ENCODE measurements at regions not wholly inside any gene's neighbourhood (a gene's known extent, or its start where the extent isn't known, plus 50 kb on each side); places are given as distances from the start of the nearest gene placed in this dataset.

GRCh38 chr5:2586016-2586715 lies 165.3 kb downstream of the IRX2 start:
- TF ChIP-seq POLR2AphosphoS5 (IDR thresholded peaks at IDR 0.05) (no peak), POLR2A (IDR thresholded peaks at IDR 0.05) (no peak)
- TF ChIP-seq, protein P1, sequence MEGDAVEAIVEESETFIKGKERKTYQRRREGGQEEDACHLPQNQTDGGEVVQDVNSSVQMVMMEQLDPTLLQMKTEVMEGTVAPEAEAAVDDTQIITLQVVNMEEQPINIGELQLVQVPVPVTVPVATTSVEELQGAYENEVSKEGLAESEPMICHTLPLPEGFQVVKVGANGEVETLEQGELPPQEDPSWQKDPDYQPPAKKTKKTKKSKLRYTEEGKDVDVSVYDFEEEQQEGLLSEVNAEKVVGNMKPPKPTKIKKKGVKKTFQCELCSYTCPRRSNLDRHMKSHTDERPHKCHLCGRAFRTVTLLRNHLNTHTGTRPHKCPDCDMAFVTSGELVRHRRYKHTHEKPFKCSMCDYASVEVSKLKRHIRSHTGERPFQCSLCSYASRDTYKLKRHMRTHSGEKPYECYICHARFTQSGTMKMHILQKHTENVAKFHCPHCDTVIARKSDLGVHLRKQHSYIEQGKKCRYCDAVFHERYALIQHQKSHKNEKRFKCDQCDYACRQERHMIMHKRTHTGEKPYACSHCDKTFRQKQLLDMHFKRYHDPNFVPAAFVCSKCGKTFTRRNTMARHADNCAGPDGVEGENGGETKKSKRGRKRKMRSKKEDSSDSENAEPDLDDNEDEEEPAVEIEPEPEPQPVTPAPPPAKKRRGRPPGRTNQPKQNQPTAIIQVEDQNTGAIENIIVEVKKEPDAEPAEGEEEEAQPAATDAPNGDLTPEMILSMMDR (IDR thresholded peaks at IDR 0.05): no peak
- H3K4me1 ChIP-seq (replicated peaks): no peaks in the 10 kb centered on the region
- no peak overlapping the region for H3K4me3 ChIP-seq
- no peaks in the 10 kb centered on the region for H3K36me3 ChIP-seq
- WGBS: 93% methylated on average over 9 of the region's 9 CpGs
- H3K9me3 ChIP-seq: no peaks in the 10 kb centered on the region
- peaks cover 2% of the 10 kb centered on the region for H3K27me3 ChIP-seq (replicated peaks; ENCODE audit: insufficient read depth)
- intact Hi-C loops (cut with DNase I): no loop called here
- H3K27ac ChIP-seq: no peak overlapping the region
- no peak for DNase-seq (ENCODE audit: low spot score)

- intact Hi-C loops (cut with DNase I): no loop called here
- H3K27me3 ChIP-seq (replicated peaks; ENCODE audit: insufficient read depth): peaks cover 2% of the 10 kb centered on the region
- no peak overlapping the region for H3K4me3 ChIP-seq
- DNase-seq (ENCODE audit: low spot score): no peak
- H3K27ac ChIP-seq: no peak overlapping the region
- H3K36me3 ChIP-seq: no peaks in the 10 kb centered on the region
- H3K4me1 ChIP-seq (replicated peaks): no peaks in the 10 kb centered on the region
- no peak for TF ChIP-seq POLR2A (IDR thresholded peaks at IDR 0.05)
- TF ChIP-seq POLR2AphosphoS5 (IDR thresholded peaks at IDR 0.05): no peak
- TF ChIP-seq, protein P1 (IDR thresholded peaks at IDR 0.05): no peak
- 85% methylated on average over 3 of the region's 3 CpGs for WGBS
- no peaks in the 10 kb centered on the region for H3K9me3 ChIP-seq
Measured at GRCh38 chr5:2584579-2585269, 166.8 kb downstream of the IRX2 start.

DNA sequence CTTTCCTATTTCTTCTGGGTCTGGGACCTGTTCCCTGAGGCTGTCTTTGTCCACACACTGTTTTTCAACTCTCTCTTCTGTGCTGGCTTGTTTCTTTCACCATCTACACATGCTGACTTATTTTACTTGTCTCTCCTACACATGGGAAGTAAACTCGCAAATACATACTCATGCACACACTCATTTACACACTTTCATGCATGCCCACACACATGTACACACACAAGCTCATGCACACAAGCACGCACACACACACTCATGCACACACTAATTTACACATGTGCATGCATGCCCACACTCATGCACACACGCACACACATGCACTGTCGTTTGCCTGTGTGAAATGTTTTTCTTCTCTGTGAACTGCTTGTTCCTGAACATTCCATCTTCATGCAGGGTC lies 169.0 kb downstream of the IRX2 start:
- Histone ChIP-seq H3K27ac (no peak overlapping the region), H3K36me3 (no peaks in the 10 kb centered on the region), H3K9me3 (no peaks in the 10 kb centered on the region), H3K4me1 (replicated peaks) (no peaks in the 10 kb centered on the region), H3K27me3 (replicated peaks; ENCODE audit: insufficient read depth) (no peaks in the 10 kb centered on the region), H3K4me3 (no peak overlapping the region)
- DNase-seq (ENCODE audit: low spot score): no peak
- TF ChIP-seq, protein P1 (IDR thresholded peaks at IDR 0.05): no peak
- TF ChIP-seq POLR2AphosphoS5 (IDR thresholded peaks at IDR 0.05) (no peak), POLR2A (IDR thresholded peaks at IDR 0.05) (no peak)
- intact Hi-C loops (cut with DNase I): no loop called here
- 61% methylated on average over 4 of the region's 4 CpGs for WGBS

- Histone ChIP-seq H3K36me3 (no peaks in the 10 kb centered on the region), H3K27ac (no peak overlapping the region), H3K4me1 (replicated peaks) (no peaks in the 10 kb centered on the region), H3K9me3 (no peaks in the 10 kb centered on the region), H3K27me3 (replicated peaks; ENCODE audit: insufficient read depth) (no peaks in the 10 kb centered on the region), H3K4me3 (no peak overlapping the region)
- intact Hi-C loops (cut with DNase I): no loop called here
- 51% methylated on average over 7 of the region's 7 CpGs for WGBS
- TF ChIP-seq POLR2AphosphoS5 (IDR thresholded peaks at IDR 0.05): peak; percentile 31
- TF ChIP-seq POLR2A (IDR thresholded peaks at IDR 0.05): no peak
- no peak for DNase-seq (ENCODE audit: low spot score)
Measured at GRCh38 chr5:2582106-2582505, 169.4 kb downstream of the IRX2 start.

GRCh38 chr5:2581418-2581817 lies 170.1 kb downstream of the IRX2 start:
- Histone ChIP-seq H3K27me3 (replicated peaks; ENCODE audit: insufficient read depth) (no peaks in the 10 kb centered on the region), H3K4me1 (replicated peaks) (no peaks in the 10 kb centered on the region), H3K4me3 (no peak overlapping the region), H3K27ac (no peak overlapping the region), H3K36me3 (no peaks in the 10 kb centered on the region), H3K9me3 (no peaks in the 10 kb centered on the region)
- no peak for DNase-seq (ENCODE audit: low spot score)
- intact Hi-C loops (cut with DNase I): no loop called here
- 96% methylated on average over 5 of the region's 5 CpGs for WGBS
- no peak for TF ChIP-seq POLR2A (IDR thresholded peaks at IDR 0.05)
- TF ChIP-seq POLR2AphosphoS5 (IDR thresholded peaks at IDR 0.05): no peak
- TF ChIP-seq, protein P1 (IDR thresholded peaks at IDR 0.05): no peak
